ENCODE measurements at regions not wholly inside any gene's neighbourhood (a gene's known extent, or its start where the extent isn't known, plus 50 kb on each side); places are given as distances from the start of the nearest gene placed in this dataset.

- DNase-seq (ENCODE audit: low read depth, low spot score): no peak
Observed at GRCh38 chr7:130961128-130961601, 227.2 kb upstream of the KLF14 start.

- DNase-seq (ENCODE audit: low read depth, low spot score): no peak
Observed at GRCh38 chr7:130962109-130962508, 228.1 kb upstream of the KLF14 start.

GRCh38 chr7:130963339-130963738 lies 229.3 kb upstream of the KLF14 start:
- DNase-seq (ENCODE audit: low read depth, low spot score): no peak

GRCh38 chr7:130965515-130965914 lies 231.5 kb upstream of the KLF14 start:
- no peak for DNase-seq (ENCODE audit: low read depth, low spot score)

GRCh38 chr7:130966246-130967009 lies 232.4 kb upstream of the KLF14 start:
- no peak for DNase-seq (ENCODE audit: low read depth, low spot score)

GRCh38 chr7:130970196-130970595 lies 236.2 kb upstream of the KLF14 start:
- DNase-seq (ENCODE audit: low read depth, low spot score): no peak

GRCh38 chr7:130970696-130971095 lies 236.7 kb upstream of the KLF14 start:
- no peak for DNase-seq (ENCODE audit: low read depth, low spot score)

- DNase-seq (ENCODE audit: low read depth, low spot score): no peak
Observed at GRCh38 chr7:130971297-130971696, 237.3 kb upstream of the KLF14 start.

- no peak for DNase-seq (ENCODE audit: low read depth, low spot score)
Observed at GRCh38 chr7:130972201-130972600, 238.2 kb upstream of the KLF14 start.

GRCh38 chr7:130973637-130974036 lies 239.6 kb upstream of the KLF14 start:
- no peak for DNase-seq (ENCODE audit: low read depth, low spot score)

GRCh38 chr7:130974169-130974568 lies 240.2 kb upstream of the KLF14 start:
- DNase-seq (ENCODE audit: low read depth, low spot score): no peak

GRCh38 chr7:130974794-130975193 lies 240.8 kb upstream of the KLF14 start:
- DNase-seq (ENCODE audit: low read depth, low spot score): no peak

- no peak for DNase-seq (ENCODE audit: low read depth, low spot score)
Observed at GRCh38 chr7:130975731-130976130, 241.7 kb upstream of the KLF14 start.

GRCh38 chr7:130982160-130982638 lies 248.2 kb upstream of the KLF14 start:
- DNase-seq (ENCODE audit: low read depth, low spot score): no peak

- DNase-seq (ENCODE audit: low read depth, low spot score): no peak
Observed at GRCh38 chr7:130982651-130983050, 248.6 kb upstream of the KLF14 start.

- DNase-seq (ENCODE audit: low read depth, low spot score): no peak
Observed at GRCh38 chr7:130985361-130985760, 251.4 kb upstream of the KLF14 start.

GRCh38 chr7:130986261-130986690 lies 252.3 kb upstream of the KLF14 start:
- no peak for DNase-seq (ENCODE audit: low read depth, low spot score)

- DNase-seq (ENCODE audit: low read depth, low spot score): peak; percentile 56
Observed at GRCh38 chr7:130987092-130987491, 253.1 kb upstream of the KLF14 start.

GRCh38 chr7:130988443-130988842 lies 254.4 kb upstream of the KLF14 start:
- DNase-seq (ENCODE audit: low read depth, low spot score): no peak

- DNase-seq (ENCODE audit: low read depth, low spot score): no peak
Observed at GRCh38 chr7:130989101-130989795, 255.2 kb upstream of the KLF14 start.

- DNase-seq (ENCODE audit: low read depth, low spot score): no peak
Observed at GRCh38 chr7:130990178-130990832, 256.3 kb upstream of the KLF14 start.

GRCh38 chr7:130993671-130994365 lies 259.8 kb upstream of the KLF14 start:
- DNase-seq (ENCODE audit: low read depth, low spot score): no peak

Measured in ELF-1 (cell line).